IMR-90 (cell line): ENCODE measurements at regions not wholly inside any gene's neighbourhood (a gene's known extent, or its start where the extent isn't known, plus 50 kb on each side); places are given as distances from the start of the nearest gene placed in this dataset.

Experiments used
- ATAC-seq: fragments of 200-7000 bp; cut with Tn5 transposase; 2 replicates; pipeline ENCODE4 v1.9.1; 2020; ENCODE audit warnings: low read depth, mild to moderate bottlenecking, moderate library complexity
- BruUV-seq: library from RNA; stranded (reverse); fragments of 400-500 nt; replicated peaks from 2 replicates; lab custom pipeline; 2021; lab: Mats Ljungman, UMichigan
- CTCF ChIA-PET: fragments of 300-600 bp; formaldehyde crosslinking; extraction: SDS; loops from one replicate; lab custom pipeline; 2021; ENCODE audit warnings: antibody characterized with exemption; lab: Yijun Ruan, JAX
- POLR2A ChIA-PET: fragments of 300-600 bp; sonication (Branson Sonifier 250); formaldehyde crosslinking; loops from one replicate; lab custom pipeline; 2022; ENCODE audit warnings: antibody characterized with exemption; ENCODE audit not compliant: unreplicated experiment; lab: Charles Lee
- DNase-seq: peaks from one replicate; pipeline ENCODE4 v3.0.0; 2013
- H2AFZ ChIP-seq: replicated peaks from 2 replicates; pipeline ENCODE3; 2013; ENCODE audit warnings: low read length, mild to moderate bottlenecking; ENCODE audit not compliant: poor library complexity
- H2AK5ac ChIP-seq: 2 replicates; pipeline ENCODE4 v1.6.1; 2013; ENCODE audit warnings: low read depth, low read length, inconsistent platforms
- H2AK9ac ChIP-seq: replicated peaks from 2 replicates; pipeline ENCODE3; 2013; ENCODE audit warnings: mild to moderate bottlenecking, low read depth, low read length, moderate library complexity; ENCODE audit not compliant: poor library complexity
- H2BK120ac ChIP-seq: 2 replicates; pipeline ENCODE4 v1.6.1; 2013; ENCODE audit warnings: low read depth, low read length, inconsistent platforms
- H2BK15ac ChIP-seq: 3 replicates; pipeline ENCODE4 v1.6.1; 2013; ENCODE audit warnings: low read depth, low read length, inconsistent platforms
- H2BK20ac ChIP-seq: 2 replicates; pipeline ENCODE4 v1.6.1; 2013; ENCODE audit warnings: low read depth, mild to moderate bottlenecking, inconsistent platforms, low read length, moderate library complexity
- H2BK5ac ChIP-seq: 2 replicates; pipeline ENCODE4 v1.6.1; 2013; ENCODE audit warnings: mild to moderate bottlenecking, low read depth, low read length, inconsistent platforms; ENCODE audit not compliant: poor library complexity, severe bottlenecking
- H3K14ac ChIP-seq: replicated peaks from 2 replicates; pipeline ENCODE4 v1.6.1; 2013; ENCODE audit warnings: low read depth, low read length, inconsistent platforms
- H3K18ac ChIP-seq: 2 replicates; pipeline ENCODE4 v1.6.1; 2013; ENCODE audit warnings: low read depth, low read length, control low read depth
- H3K23ac ChIP-seq: 2 replicates; pipeline ENCODE4 v1.6.1; 2013; ENCODE audit warnings: low read depth, low read length, inconsistent platforms
- H3K27ac ChIP-seq: 2 replicates; pipeline ENCODE4 v1.5.1; 2013; ENCODE audit warnings: mild to moderate bottlenecking, control low read depth, low read length; ENCODE audit not compliant: insufficient read depth
- H3K27me3 ChIP-seq: 2 replicates; pipeline ENCODE4 v1.6.1; 2013; ENCODE audit warnings: low read length; ENCODE audit not compliant: control insufficient read depth, insufficient read depth
- H3K36me3 ChIP-seq: 2 replicates; pipeline ENCODE4 v1.6.1; 2013; ENCODE audit warnings: low read length, mixed read lengths; ENCODE audit not compliant: control insufficient read depth, insufficient read depth
- H3K4ac ChIP-seq: 2 replicates; pipeline ENCODE4 v1.6.1; 2013; ENCODE audit warnings: low read depth, low read length, inconsistent platforms
- H3K4me1 ChIP-seq: 2 replicates; pipeline ENCODE4 v1.6.1; 2013; ENCODE audit warnings: low read length, mixed read lengths; ENCODE audit not compliant: control insufficient read depth, insufficient read depth
- H3K4me2 ChIP-seq: 2 replicates; pipeline ENCODE4 v1.6.1; 2013; ENCODE audit warnings: low read depth, mild to moderate bottlenecking, control low read depth, low read length, moderate library complexity
- H3K4me3 ChIP-seq: 2 replicates; pipeline ENCODE4 v1.5.1; 2013; ENCODE audit warnings: low read depth, mild to moderate bottlenecking, control low read depth, low read length, moderate library complexity; ENCODE audit not compliant: insufficient read depth
- H3K56ac ChIP-seq: 2 replicates; pipeline ENCODE4 v1.6.1; 2013; ENCODE audit warnings: low read length, inconsistent platforms; ENCODE audit not compliant: insufficient read depth; ENCODE audit errors: extremely low read depth
- H3K79me1 ChIP-seq, 2 experiments: 2 replicates each; pipeline ENCODE4 v1.6.1; 2013; ENCODE audit warnings: low read length in 2 of 2, inconsistent platforms in 1 of 2, low read depth in 1 of 2
- H3K9ac ChIP-seq: 2 replicates; pipeline ENCODE4 v1.6.1; 2013; ENCODE audit warnings: low read depth, low read length, control low read depth
- H3K9me1 ChIP-seq: 2 replicates; pipeline ENCODE4 v1.6.1; 2013; ENCODE audit warnings: low read length, inconsistent platforms; ENCODE audit not compliant: insufficient read depth
- H3K9me3 ChIP-seq: 2 replicates; pipeline ENCODE4 v1.6.1; 2013; ENCODE audit warnings: low read length; ENCODE audit not compliant: control insufficient read depth, insufficient read depth
- H4K20me1 ChIP-seq: 2 replicates; pipeline ENCODE4 v1.6.1; 2013; ENCODE audit warnings: low read length, inconsistent platforms; ENCODE audit not compliant: insufficient read depth
- H4K5ac ChIP-seq: 2 replicates; pipeline ENCODE4 v1.6.1; 2013; ENCODE audit warnings: mild to moderate bottlenecking, low read depth, low read length, control low read depth
- H4K8ac ChIP-seq, 2 experiments: 2 replicates each; pipeline ENCODE4 v1.6.1; 2013; ENCODE audit warnings: low read depth in 2 of 2, low read length in 2 of 2, control low read depth in 1 of 2, inconsistent platforms in 1 of 2
- H4K91ac ChIP-seq: 2 replicates; pipeline ENCODE4 v1.6.1; 2013; ENCODE audit warnings: low read depth, low read length, inconsistent platforms; ENCODE audit not compliant: insufficient read depth
- BHLHE40 ChIP-seq: fragments of 150-350 bp; IDR thresholded peaks from 2 replicates; pipeline ENCODE4 v1.6.1; 2016; ENCODE audit warnings: mild to moderate bottlenecking, low read depth, low read length
- CEBPB ChIP-seq: IDR thresholded peaks from 2 replicates; pipeline ENCODE4 v1.6.1; 2012; ENCODE audit warnings: low read depth, low read length, improper control_type of control experiment
- CHD1 ChIP-seq: IDR thresholded peaks from 2 replicates; pipeline ENCODE4 v1.6.1; 2012; ENCODE audit warnings: low read depth, low read length, improper control_type of control experiment
- FOS ChIP-seq: fragments of 150-350 bp; IDR thresholded peaks from 2 replicates; pipeline ENCODE4 v1.6.1; 2016; ENCODE audit warnings: low read depth, low read length
- MAFK ChIP-seq: IDR thresholded peaks from 2 replicates; pipeline ENCODE4 v1.6.1; 2012; ENCODE audit warnings: low read depth, low read length, improper control_type of control experiment
- MAZ ChIP-seq: IDR thresholded peaks from 2 replicates; pipeline ENCODE4 v1.6.1; 2012; ENCODE audit warnings: low read depth, mild to moderate bottlenecking, low read length, improper control_type of control experiment, moderate library complexity, borderline replicate concordance
- MXI1 ChIP-seq: IDR thresholded peaks from 2 replicates; pipeline ENCODE4 v1.6.1; 2012; ENCODE audit warnings: low read depth, mild to moderate bottlenecking, low read length, moderate library complexity, borderline replicate concordance
- NFE2L2 ChIP-seq: fragments of 150-350 bp; IDR thresholded peaks from 2 replicates; pipeline ENCODE4 v1.6.1; 2016; ENCODE audit warnings: low read depth, mild to moderate bottlenecking, low read length
- POLR2A ChIP-seq: IDR thresholded peaks from 2 replicates; pipeline ENCODE4 v1.6.1; 2012; ENCODE audit warnings: mild to moderate bottlenecking, low read depth, low read length
- RAD21 ChIP-seq: IDR thresholded peaks from 2 replicates; pipeline ENCODE4 v1.6.1; 2012; ENCODE audit warnings: low read length, improper control_type of control experiment
- RFX5 ChIP-seq: IDR thresholded peaks from 2 replicates; pipeline ENCODE4 v1.8.0; 2012; ENCODE audit warnings: low read depth, mild to moderate bottlenecking, low read length, moderate library complexity
- SMC3 ChIP-seq: fragments of 150-350 bp; IDR thresholded peaks from 2 replicates; pipeline ENCODE4 v1.6.1; 2016; ENCODE audit warnings: low read depth, mild to moderate bottlenecking, antibody characterized with exemption, low read length, moderate library complexity
- WGBS, 2 experiments: methylation state at CpG; one replicate each; pipeline versions ENCODE4 v1.1.5 to v1.1.7; 2013; ENCODE audit warnings: missing lambda C conversion rate in 2 of 2; ENCODE audit not compliant: insufficient read length in 1 of 2; ENCODE audit errors: extremely low coverage in 2 of 2; 5-methylcytosine and 5-hydroxymethylcytosine counted together
- dilution Hi-C: fragments of 300-500 bp; cut with HindIII; formaldehyde crosslinking; loops from one replicate; pipeline ENCODE4 v1.14.3; 2018; ENCODE audit warnings: low sequenced_read_pairs; ENCODE audit not compliant: unreplicated experiment
- in situ Hi-C: fragments of 300-500 bp; cut with MboI; formaldehyde crosslinking; loops from 3 replicates; pipeline ENCODE4 v1.14.3; 2019; ENCODE audit warnings: low sequenced_read_pairs, inconsistent platforms, mixed read lengths
- intact Hi-C: fragments of 100-400 bp; cut with micrococcal nuclease; formaldehyde crosslinking; loops from 2 replicates; pipeline ENCODE4 v1.10.0; 2022
- TF ChIP-seq, protein P1 (sequence below): fragments of 150-350 bp; IDR thresholded peaks from 2 replicates; pipeline ENCODE4 v1.6.1; 2017; ENCODE audit warnings: mild to moderate bottlenecking, antibody characterized with exemption, low read length, low read depth
- TF ChIP-seq, protein P2 (sequence below): fragments of 150-350 bp; IDR thresholded peaks from 2 replicates; pipeline ENCODE4 v1.6.1; 2016; ENCODE audit warnings: low read depth, mild to moderate bottlenecking, low read length, moderate library complexity, borderline replicate concordance
- TF ChIP-seq, protein P3 (sequence below): conservative IDR thresholded peaks from 2 replicates; pipeline ENCODE4 v1.5.1; 2012; ENCODE audit warnings: mild to moderate bottlenecking, low read depth, low read length, improper control_type of control experiment

DNA sequence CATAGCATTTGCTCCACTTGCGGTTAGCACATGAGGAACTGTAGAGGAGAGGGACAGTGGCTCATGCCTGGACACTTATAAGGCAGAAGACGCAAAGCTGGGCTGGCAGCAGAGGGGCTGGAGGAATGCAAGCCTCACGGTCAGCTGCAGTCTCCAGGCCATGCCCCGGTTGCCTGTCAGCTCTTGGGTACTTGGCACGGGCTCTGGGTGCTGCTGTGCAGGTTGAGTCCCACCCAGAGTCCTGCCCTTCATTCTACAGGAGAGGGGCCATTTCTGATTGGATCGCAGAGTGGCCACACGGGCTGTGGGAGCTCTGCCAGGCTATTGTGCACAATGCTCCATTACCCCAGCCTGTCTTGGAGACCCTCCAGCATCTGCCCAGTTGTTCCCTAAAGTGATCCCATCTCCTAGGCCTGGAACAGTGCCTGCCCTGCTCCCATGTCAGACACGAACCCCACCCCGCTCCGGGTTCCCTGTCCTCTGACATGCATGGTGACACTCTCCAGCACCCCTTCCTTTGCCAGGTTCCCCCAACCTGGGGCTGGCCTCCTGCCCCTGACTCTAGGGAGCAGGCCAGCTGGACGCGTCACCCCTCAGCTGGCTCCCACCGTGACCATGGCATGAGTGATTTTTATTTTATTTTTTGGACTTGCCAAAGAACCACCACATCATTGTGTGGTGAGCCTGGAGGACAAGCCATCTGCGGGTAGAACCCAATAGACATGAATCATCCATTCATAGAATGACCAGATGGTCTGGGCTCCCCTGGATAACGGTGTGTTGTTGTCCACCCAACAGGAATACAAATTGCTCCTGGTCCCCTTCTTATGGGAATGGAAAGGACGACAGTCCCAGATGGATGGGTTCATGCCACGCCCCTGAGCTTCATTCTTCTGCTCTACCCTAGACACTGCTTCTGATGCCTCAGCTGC, 51.0 kb upstream of the KLF13 start:
- H4K20me1 ChIP-seq, result no peaks in the 10 kb centered on the region
- no peak overlapping the region for H2BK5ac ChIP-seq
- H3K4me1 ChIP-seq, result no peaks in the 10 kb centered on the region
- no peak overlapping the region for H3K9ac ChIP-seq
- no peaks in the 10 kb centered on the region for H3K79me1 ChIP-seq
- H4K5ac ChIP-seq, result no peak overlapping the region
- H3K9me1 ChIP-seq, result no peaks in the 10 kb centered on the region
- no peak overlapping the region for H4K91ac ChIP-seq
- H3K36me3 ChIP-seq, result no peaks in the 10 kb centered on the region
- H4K8ac ChIP-seq, result no peak overlapping the region
- POLR2A ChIA-PET, result no interaction called here
- DNase-seq (no peak), ATAC-seq (no peak)
- no peak overlapping the region for H3K4ac ChIP-seq
- intact Hi-C loops, result no loop called here
- no peaks in the 10 kb centered on the region for H3K9me3 ChIP-seq
- no peak overlapping the region for H3K4me3 ChIP-seq
- no peak overlapping the region for H3K56ac ChIP-seq
- H2BK120ac ChIP-seq, result no peak overlapping the region
- in situ Hi-C loops, result loop anchor here (5.0 kb wide), 1 partner anchor 48 kb away; no protein-coding TSS in a partner anchor
- no peak overlapping the region for H3K27ac ChIP-seq
- peaks cover 9% of the 10 kb centered on the region; the same call in 1 of the 2 replicates for H3K27me3 ChIP-seq
- BruUV-seq, result no TSS peak
- no peak overlapping the region for H3K14ac ChIP-seq
- H2AK9ac ChIP-seq, result no peak overlapping the region
- no peak overlapping the region for H2BK15ac ChIP-seq
- H3K23ac ChIP-seq, result no peak overlapping the region
- no peak overlapping the region for H3K18ac ChIP-seq
- CTCF ChIA-PET, result no interaction called here
- 100% methylated on average over 4 of the region's 17 CpGs; no CpG with 5 or more reads in 1 of the 2 experiments for WGBS, 2 experiments
- H3K4me2 ChIP-seq, result no peak overlapping the region
- H2BK20ac ChIP-seq, result no peak overlapping the region
- no peak overlapping the region for H2AK5ac ChIP-seq
- dilution Hi-C loops, result no loop called here
- H2AFZ ChIP-seq, result no peak overlapping the region
- TF ChIP-seq MAZ (no peak), SMC3 (no peak), BHLHE40 (no peak), POLR2A (no peak), FOS (no peak), RAD21 (no peak), NFE2L2 (no peak), MAFK (no peak), MXI1 (no peak), CHD1 (no peak), CEBPB (no peak), RFX5 (no peak)
- TF ChIP-seq, protein P1, sequence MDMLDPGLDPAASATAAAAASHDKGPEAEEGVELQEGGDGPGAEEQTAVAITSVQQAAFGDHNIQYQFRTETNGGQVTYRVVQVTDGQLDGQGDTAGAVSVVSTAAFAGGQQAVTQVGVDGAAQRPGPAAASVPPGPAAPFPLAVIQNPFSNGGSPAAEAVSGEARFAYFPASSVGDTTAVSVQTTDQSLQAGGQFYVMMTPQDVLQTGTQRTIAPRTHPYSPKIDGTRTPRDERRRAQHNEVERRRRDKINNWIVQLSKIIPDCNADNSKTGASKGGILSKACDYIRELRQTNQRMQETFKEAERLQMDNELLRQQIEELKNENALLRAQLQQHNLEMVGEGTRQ, result no peak
- TF ChIP-seq, protein P2, sequence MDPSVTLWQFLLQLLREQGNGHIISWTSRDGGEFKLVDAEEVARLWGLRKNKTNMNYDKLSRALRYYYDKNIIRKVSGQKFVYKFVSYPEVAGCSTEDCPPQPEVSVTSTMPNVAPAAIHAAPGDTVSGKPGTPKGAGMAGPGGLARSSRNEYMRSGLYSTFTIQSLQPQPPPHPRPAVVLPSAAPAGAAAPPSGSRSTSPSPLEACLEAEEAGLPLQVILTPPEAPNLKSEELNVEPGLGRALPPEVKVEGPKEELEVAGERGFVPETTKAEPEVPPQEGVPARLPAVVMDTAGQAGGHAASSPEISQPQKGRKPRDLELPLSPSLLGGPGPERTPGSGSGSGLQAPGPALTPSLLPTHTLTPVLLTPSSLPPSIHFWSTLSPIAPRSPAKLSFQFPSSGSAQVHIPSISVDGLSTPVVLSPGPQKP, result no peak
- TF ChIP-seq, protein P3, sequence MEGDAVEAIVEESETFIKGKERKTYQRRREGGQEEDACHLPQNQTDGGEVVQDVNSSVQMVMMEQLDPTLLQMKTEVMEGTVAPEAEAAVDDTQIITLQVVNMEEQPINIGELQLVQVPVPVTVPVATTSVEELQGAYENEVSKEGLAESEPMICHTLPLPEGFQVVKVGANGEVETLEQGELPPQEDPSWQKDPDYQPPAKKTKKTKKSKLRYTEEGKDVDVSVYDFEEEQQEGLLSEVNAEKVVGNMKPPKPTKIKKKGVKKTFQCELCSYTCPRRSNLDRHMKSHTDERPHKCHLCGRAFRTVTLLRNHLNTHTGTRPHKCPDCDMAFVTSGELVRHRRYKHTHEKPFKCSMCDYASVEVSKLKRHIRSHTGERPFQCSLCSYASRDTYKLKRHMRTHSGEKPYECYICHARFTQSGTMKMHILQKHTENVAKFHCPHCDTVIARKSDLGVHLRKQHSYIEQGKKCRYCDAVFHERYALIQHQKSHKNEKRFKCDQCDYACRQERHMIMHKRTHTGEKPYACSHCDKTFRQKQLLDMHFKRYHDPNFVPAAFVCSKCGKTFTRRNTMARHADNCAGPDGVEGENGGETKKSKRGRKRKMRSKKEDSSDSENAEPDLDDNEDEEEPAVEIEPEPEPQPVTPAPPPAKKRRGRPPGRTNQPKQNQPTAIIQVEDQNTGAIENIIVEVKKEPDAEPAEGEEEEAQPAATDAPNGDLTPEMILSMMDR, result no peak
